Loucy (cell line): ENCODE measurements at regions not wholly inside any gene's neighbourhood (a gene's known extent, or its start where the extent isn't known, plus 50 kb on each side); places are given as distances from the start of the nearest gene placed in this dataset.

Source experiments
- H2AFZ ChIP-seq: fragments of 200-600 bp; sonication (generic); 2 replicates; pipeline ENCODE4 v1.6.0; 2016; ENCODE audit warnings: antibody characterized with exemption, mild to moderate bottlenecking, low read length, moderate library complexity
- H3F3A ChIP-seq: fragments of 200-600 bp; 2 replicates; pipeline ENCODE4 v1.6.0; 2016; ENCODE audit warnings: antibody characterized with exemption, low read depth, mild to moderate bottlenecking
- H3K27me3 ChIP-seq: fragments of 200-600 bp; sonication (generic); 2 replicates; pipeline ENCODE4 v1.6.1; 2014; ENCODE audit warnings: low read length, mild to moderate bottlenecking; ENCODE audit not compliant: insufficient read depth, poor library complexity, severe bottlenecking
- H3K36me3 ChIP-seq: fragments of 200-600 bp; sonication (generic); 2 replicates; pipeline ENCODE4 v1.6.1; 2016; ENCODE audit warnings: low read length; ENCODE audit not compliant: insufficient read depth
- H3K4me1 ChIP-seq: fragments of 200-600 bp; sonication (generic); 2 replicates; pipeline ENCODE4 v1.5.1; 2014; ENCODE audit warnings: low read length, mild to moderate bottlenecking; ENCODE audit not compliant: insufficient read depth, poor library complexity, severe bottlenecking
- H3K4me2 ChIP-seq: fragments of 200-600 bp; sonication (generic); 2 replicates; pipeline ENCODE4 v1.6.0; 2014; ENCODE audit warnings: antibody characterized with exemption, low read length, low read depth, mild to moderate bottlenecking; ENCODE audit not compliant: poor library complexity, severe bottlenecking
- H3K4me3 ChIP-seq: fragments of 200-600 bp; sonication (generic); 2 replicates; pipeline ENCODE4 v1.5.1; 2014; ENCODE audit warnings: low read length, mild to moderate bottlenecking, mixed read lengths; ENCODE audit not compliant: poor library complexity, severe bottlenecking
- H3K79me2 ChIP-seq: fragments of 200-600 bp; sonication (generic); 2 replicates; pipeline ENCODE4 v1.6.1; 2014; ENCODE audit warnings: low read length; ENCODE audit not compliant: insufficient read depth
- H3K9ac ChIP-seq: fragments of 200-600 bp; sonication (generic); 2 replicates; pipeline ENCODE4 v1.6.0; 2014; ENCODE audit warnings: mild to moderate bottlenecking, low read depth, low read length, moderate library complexity; ENCODE audit not compliant: poor library complexity, severe bottlenecking
- H3K9me2 ChIP-seq: fragments of 200-600 bp; sonication (generic); replicated peaks from 2 replicates; pipeline ENCODE4 v1.6.1; 2016; ENCODE audit warnings: low read depth, low read length, mixed read lengths
- H3K9me3 ChIP-seq: fragments of 200-600 bp; sonication (generic); 2 replicates; pipeline ENCODE4 v1.6.1; 2014; ENCODE audit warnings: mild to moderate bottlenecking, antibody characterized with exemption, low read length, low read depth; ENCODE audit not compliant: insufficient read depth
- H4K20me1 ChIP-seq: fragments of 200-600 bp; sonication (generic); 2 replicates; pipeline ENCODE4 v1.6.0; 2014; ENCODE audit warnings: antibody characterized with exemption, low read length, mild to moderate bottlenecking; ENCODE audit not compliant: insufficient read depth, poor library complexity, severe bottlenecking
- EZH2phosphoT487 ChIP-seq: fragments of 200-600 bp; IDR thresholded peaks from 2 replicates; pipeline ENCODE4 v1.6.1; 2018; ENCODE audit warnings: antibody characterized with exemption, mild to moderate bottlenecking, moderate library complexity, borderline replicate concordance
- TF ChIP-seq, protein P1 (sequence below): fragments of 200-600 bp; sonication (generic); conservative IDR thresholded peaks from 2 replicates; pipeline ENCODE4 v1.5.1; 2014; ENCODE audit warnings: mild to moderate bottlenecking, antibody characterized with exemption, low read length

- TF ChIP-seq EZH2phosphoT487 = no peak
- TF ChIP-seq, protein P1, sequence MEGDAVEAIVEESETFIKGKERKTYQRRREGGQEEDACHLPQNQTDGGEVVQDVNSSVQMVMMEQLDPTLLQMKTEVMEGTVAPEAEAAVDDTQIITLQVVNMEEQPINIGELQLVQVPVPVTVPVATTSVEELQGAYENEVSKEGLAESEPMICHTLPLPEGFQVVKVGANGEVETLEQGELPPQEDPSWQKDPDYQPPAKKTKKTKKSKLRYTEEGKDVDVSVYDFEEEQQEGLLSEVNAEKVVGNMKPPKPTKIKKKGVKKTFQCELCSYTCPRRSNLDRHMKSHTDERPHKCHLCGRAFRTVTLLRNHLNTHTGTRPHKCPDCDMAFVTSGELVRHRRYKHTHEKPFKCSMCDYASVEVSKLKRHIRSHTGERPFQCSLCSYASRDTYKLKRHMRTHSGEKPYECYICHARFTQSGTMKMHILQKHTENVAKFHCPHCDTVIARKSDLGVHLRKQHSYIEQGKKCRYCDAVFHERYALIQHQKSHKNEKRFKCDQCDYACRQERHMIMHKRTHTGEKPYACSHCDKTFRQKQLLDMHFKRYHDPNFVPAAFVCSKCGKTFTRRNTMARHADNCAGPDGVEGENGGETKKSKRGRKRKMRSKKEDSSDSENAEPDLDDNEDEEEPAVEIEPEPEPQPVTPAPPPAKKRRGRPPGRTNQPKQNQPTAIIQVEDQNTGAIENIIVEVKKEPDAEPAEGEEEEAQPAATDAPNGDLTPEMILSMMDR = no peak
- H3K9me3 ChIP-seq = no peaks in the 10 kb centered on the region
- H3K4me1 ChIP-seq = no peaks in the 10 kb centered on the region
- H3K4me3 ChIP-seq = no peak overlapping the region
- no peak overlapping the region for H3K4me2 ChIP-seq
- no peaks in the 10 kb centered on the region for H3F3A ChIP-seq
- H3K9me2 ChIP-seq = no peaks in the 10 kb centered on the region
- H3K36me3 ChIP-seq = no peaks in the 10 kb centered on the region
- no peaks in the 10 kb centered on the region for H3K79me2 ChIP-seq
- H4K20me1 ChIP-seq = no peaks in the 10 kb centered on the region
- H3K9ac ChIP-seq = no peak overlapping the region
- H3K27me3 ChIP-seq = no peaks in the 10 kb centered on the region
- H2AFZ ChIP-seq = no peak overlapping the region
Measured at GRCh38 chr1:218817071-218817470, 356.6 kb upstream of the LYPLAL1 start.

GRCh38 chr1:218817691-218818465 lies 355.8 kb upstream of the LYPLAL1 start:
- Histone ChIP-seq H3K27me3 (no peaks in the 10 kb centered on the region), H2AFZ (no peak overlapping the region), H3K79me2 (no peaks in the 10 kb centered on the region), H3K4me2 (no peak overlapping the region), H3K9ac (no peak overlapping the region), H3K4me1 (no peaks in the 10 kb centered on the region), H3K4me3 (no peak overlapping the region), H3K36me3 (no peaks in the 10 kb centered on the region), H3K9me2 (no peaks in the 10 kb centered on the region), H4K20me1 (no peaks in the 10 kb centered on the region), H3F3A (no peaks in the 10 kb centered on the region), H3K9me3 (no peaks in the 10 kb centered on the region)
- TF ChIP-seq, protein P1 = no peak
- no peak for TF ChIP-seq EZH2phosphoT487

DNA sequence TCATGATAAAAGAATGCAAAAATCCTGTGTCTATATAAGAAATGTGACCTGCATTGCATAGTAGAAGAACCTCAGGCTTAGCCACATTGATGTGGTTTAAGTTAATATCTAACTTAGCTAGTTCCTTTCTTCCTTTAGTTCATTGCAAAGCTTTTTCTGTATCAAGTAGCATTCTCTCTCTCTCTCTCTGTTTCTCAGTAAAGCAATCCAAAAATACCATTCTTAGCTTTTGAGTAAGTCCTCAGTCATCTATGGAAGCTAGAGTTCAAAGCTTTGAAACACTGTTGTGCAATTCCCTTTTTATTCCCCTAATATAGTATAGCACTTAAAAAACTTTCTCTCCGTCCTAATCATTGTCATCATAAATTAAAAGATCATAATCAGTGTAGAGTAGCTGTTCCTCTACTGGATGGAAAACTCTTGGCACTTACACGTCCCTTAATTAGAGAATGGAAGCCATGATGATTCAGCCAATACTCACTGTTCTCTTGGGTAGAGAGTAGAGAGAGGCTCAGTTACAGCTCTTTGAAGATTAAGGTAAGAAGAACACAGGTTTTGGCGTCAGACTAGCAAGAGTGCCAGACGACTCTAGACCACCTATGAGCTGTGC lies 350.3 kb upstream of the LYPLAL1 start:
- Histone ChIP-seq H3K9me2 (no peaks in the 10 kb centered on the region), H3K79me2 (no peaks in the 10 kb centered on the region), H3F3A (no peaks in the 10 kb centered on the region), H3K9me3 (no peaks in the 10 kb centered on the region), H3K9ac (no peak overlapping the region), H3K36me3 (no peaks in the 10 kb centered on the region), H3K27me3 (no peaks in the 10 kb centered on the region), H3K4me2 (no peak overlapping the region), H4K20me1 (no peaks in the 10 kb centered on the region), H3K4me1 (no peaks in the 10 kb centered on the region), H2AFZ (no peak overlapping the region), H3K4me3 (no peak overlapping the region)
- TF ChIP-seq EZH2phosphoT487 = no peak
- TF ChIP-seq, protein P1 = no peak
